Natural killer cell treated with Interleukin-12 subunit alpha and Interleukin-12 subunit beta and Interleukin-15 and Interleukin-18, amount 100 ng/mL, for 72 hours (primary cell): ENCODE measurements at regions not wholly inside any gene's neighbourhood (a gene's known extent, or its start where the extent isn't known, plus 50 kb on each side); places are given as distances from the start of the nearest gene placed in this dataset.
"Not testable (repeated sequence)": the region's sequence is repeated elsewhere in the genome, so short reads cannot be mapped to it uniquely, and the experiment has no call there.

Experiments
- ATAC-seq, 2 donors: fragments of 150-1000 bp; cut with Tn5 transposase in 1 of 2; sonication (Bioruptor Pico), chemical (Tn5 transposase) in 1 of 2; 2 replicates each; pipeline ENCODE4 v1.10.0; 2021
- DNase-seq: peaks from one replicate; pipeline ENCODE4 v3.0.0; 2022; ENCODE audit warnings: low spot score
- H3K27ac Mint-ChIP-seq, 2 donors: 1 replicate in 1 of 2; 2 replicates in 1 of 2; pipeline ENCODE4 v1.8.0; 2022; ENCODE audit warnings: mixed read lengths in 2 of 2, mild to moderate bottlenecking in 1 of 2, moderate library complexity in 1 of 2
- H3K27me3 Mint-ChIP-seq, 2 donors: 1 replicate in 1 of 2; 2 replicates in 1 of 2; pipeline ENCODE4 v1.8.0; 2022; ENCODE audit warnings: mixed read lengths in 2 of 2
- H3K36me3 Mint-ChIP-seq: one replicate; pipeline ENCODE4 v1.8.0; 2022; ENCODE audit warnings: mixed read lengths
- H3K4me1 Mint-ChIP-seq, 2 donors: 1 replicate in 1 of 2; 2 replicates in 1 of 2; pipeline ENCODE4 v1.8.0; 2022; ENCODE audit warnings: low read depth in 2 of 2, mixed read lengths in 2 of 2, mild to moderate bottlenecking in 1 of 2
- H3K4me3 Mint-ChIP-seq: one replicate; pipeline ENCODE4 v1.8.0; 2022; ENCODE audit warnings: mixed read lengths
- H3K9me3 Mint-ChIP-seq: 2 replicates; pipeline ENCODE4 v1.8.0; 2022; ENCODE audit warnings: mixed read lengths

DNA sequence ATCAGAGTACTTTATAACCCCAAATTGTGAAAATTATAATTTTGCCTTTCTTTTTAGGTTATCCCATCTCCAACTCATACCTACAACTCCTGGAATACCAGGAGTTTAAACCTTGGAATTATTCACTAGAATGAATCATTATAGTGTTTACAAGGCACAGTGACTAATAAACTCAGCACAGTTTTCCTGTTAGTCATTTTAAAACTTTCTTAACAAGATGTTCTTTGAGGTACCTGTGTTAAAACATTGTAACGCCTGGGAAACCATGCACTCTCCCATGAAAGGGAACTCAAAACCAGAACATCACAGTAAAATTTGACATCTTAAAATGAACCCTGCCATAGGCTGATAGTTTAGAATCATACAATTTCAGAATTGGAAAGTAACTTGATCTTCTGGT lies 132.4 kb upstream of the OSTN start:
- peaks cover 6% of the 10 kb centered on the region for H3K9me3 Mint-ChIP-seq
- no peaks in the 10 kb centered on the region for H3K4me1 Mint-ChIP-seq
- ATAC-seq (no peak), DNase-seq (no peak)
- H3K27ac Mint-ChIP-seq, result no peak overlapping the region
- H3K36me3 Mint-ChIP-seq, result no peaks in the 10 kb centered on the region
- no peaks in the 10 kb centered on the region for H3K27me3 Mint-ChIP-seq
- no peak overlapping the region for H3K4me3 Mint-ChIP-seq

DNA sequence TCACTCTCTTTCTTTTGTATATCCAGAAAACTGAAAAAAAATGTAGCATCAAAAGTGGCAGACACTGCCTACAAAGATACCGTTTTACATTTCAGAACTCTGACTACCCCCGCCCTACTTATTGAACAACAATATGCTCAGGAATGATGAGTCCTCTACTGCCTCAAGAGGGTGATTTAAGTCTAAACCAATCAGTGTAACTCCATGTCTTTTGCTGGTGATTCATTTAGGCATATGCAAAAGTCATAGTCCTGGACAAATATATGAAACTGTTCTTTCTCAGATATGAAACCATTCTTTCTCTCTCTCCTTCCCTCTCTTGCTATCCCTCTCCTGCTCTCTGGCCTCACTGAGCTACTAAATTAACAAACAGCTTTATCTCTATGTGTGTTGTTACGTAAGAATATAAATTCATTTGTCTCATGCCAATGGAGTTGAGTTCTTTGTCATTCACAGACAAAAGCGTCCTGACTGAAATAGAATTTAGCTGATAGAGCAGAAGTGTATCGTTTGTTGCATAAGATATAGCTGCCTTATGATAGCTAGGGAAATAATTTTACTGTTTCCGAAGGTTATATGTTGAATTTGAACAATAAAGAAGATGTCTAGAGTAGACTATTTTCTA lies 133.7 kb upstream of the OSTN start:
- Mint-ChIP-seq H3K4me1 (no peaks in the 10 kb centered on the region), H3K36me3 (no peaks in the 10 kb centered on the region), H3K27ac (no peak overlapping the region), H3K9me3 (peaks cover 4% of the 10 kb centered on the region), H3K27me3 (no peaks in the 10 kb centered on the region), H3K4me3 (no peak overlapping the region)
- DNase-seq, result no peak
- ATAC-seq, result no peak

DNA sequence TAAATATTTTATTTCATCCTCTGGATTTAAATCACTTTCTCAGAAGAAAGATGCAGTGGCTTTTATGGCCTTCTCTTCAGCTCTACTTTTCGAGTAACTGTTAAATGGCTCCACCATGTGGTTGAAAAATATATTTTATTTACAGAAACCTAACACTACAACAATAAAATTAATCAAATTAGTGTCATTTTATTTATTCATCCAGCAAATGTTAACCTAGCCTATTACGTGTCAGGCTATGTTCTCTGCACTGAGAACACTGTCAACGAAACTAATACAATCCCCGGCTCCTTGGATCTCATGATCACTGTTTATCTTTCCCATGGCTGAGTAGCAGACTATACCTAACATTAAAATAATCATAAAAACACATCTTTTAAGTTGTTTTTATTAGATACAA lies 148.0 kb upstream of the OSTN start:
- no peaks in the 10 kb centered on the region for H3K4me1 Mint-ChIP-seq
- ATAC-seq, result no peak
- H3K4me3 Mint-ChIP-seq, result no peak overlapping the region
- H3K36me3 Mint-ChIP-seq, result no peaks in the 10 kb centered on the region
- H3K27me3 Mint-ChIP-seq, result no peaks in the 10 kb centered on the region
- DNase-seq, result no peak
- no peak overlapping the region for H3K27ac Mint-ChIP-seq
- H3K9me3 Mint-ChIP-seq, result no peaks in the 10 kb centered on the region

DNA sequence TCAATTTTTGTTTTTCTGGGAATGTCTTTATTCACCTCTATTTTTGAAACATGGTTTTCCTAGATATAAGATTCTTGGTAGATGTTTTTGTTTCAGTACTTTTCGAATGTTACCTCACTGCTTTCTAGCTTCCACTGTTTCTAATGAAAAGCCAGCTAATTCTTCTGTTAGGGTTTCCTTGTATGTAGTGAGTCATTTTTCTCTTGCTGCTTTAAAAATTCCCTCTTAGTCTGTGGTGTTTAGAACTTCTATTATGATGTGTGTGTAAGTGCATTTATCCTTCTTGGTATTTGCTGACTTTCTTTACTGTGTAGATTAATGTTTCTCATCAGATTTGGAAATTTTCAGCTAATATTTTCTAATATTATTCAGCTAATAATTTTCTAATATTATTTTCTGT lies 151.1 kb upstream of the OSTN start:
- Mint-ChIP-seq H3K36me3 (no peaks in the 10 kb centered on the region), H3K27me3 (no peaks in the 10 kb centered on the region), H3K27ac (no peak overlapping the region)

DNA sequence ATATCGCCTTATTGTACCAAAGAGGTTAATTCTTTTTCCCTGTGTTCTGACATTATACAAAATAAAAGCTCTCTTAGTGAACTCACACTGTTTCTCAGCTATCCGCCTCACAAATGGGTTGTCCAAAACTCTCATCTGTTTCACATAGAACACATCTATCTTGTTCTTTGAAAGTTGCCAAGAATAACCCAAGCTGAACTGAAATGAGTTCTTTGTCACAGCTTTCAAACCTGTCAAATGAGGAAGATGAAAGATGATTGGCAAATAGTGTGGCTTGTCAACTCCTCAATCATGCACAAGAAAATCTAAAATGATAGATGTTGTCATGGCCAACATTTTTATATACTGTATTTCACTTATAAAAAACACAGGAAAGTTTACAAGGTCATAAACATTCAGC lies 168.1 kb upstream of the OSTN start:
- Mint-ChIP-seq H3K4me3 (no peak overlapping the region), H3K36me3 (no peaks in the 10 kb centered on the region), H3K9me3 (peaks cover 4% of the 10 kb centered on the region), H3K27ac (no peak overlapping the region), H3K4me1 (no peaks in the 10 kb centered on the region), H3K27me3 (no peaks in the 10 kb centered on the region)
- no peak for DNase-seq
- ATAC-seq, result no peak

More for the DNA sequence above, 151.1 kb upstream of the OSTN start:
- Mint-ChIP-seq H3K9me3 (no peaks in the 10 kb centered on the region), H3K4me3 (no peak overlapping the region), H3K4me1 (no peaks in the 10 kb centered on the region)
- ATAC-seq (no peak), DNase-seq (no peak)

DNA sequence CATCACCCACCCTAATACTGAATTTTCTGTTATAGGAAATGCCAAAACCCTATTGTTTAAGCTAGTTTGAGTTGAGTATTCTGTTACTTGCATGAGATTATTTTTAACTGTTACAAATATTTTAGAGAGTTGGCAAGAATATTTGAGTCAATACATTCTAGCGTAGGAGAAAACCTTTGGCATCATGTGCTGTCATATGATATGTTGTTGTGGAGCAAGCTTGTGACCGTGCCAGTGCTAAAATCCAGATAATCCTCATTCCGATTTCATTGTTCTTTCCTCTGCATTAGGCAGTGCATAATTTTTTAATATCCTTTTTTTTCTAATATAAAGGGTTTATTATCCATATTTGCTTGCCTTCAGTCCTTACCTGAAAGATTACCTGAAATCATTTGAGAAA lies 168.0 kb upstream of the GMNC start:
- Mint-ChIP-seq H3K27me3 (no peaks in the 10 kb centered on the region), H3K4me3 (no peak overlapping the region), H3K27ac (no peak overlapping the region), H3K4me1 (no peaks in the 10 kb centered on the region), H3K9me3 (peaks cover 4% of the 10 kb centered on the region), H3K36me3 (no peaks in the 10 kb centered on the region)
- ATAC-seq (no peak), DNase-seq (no peak)

DNA sequence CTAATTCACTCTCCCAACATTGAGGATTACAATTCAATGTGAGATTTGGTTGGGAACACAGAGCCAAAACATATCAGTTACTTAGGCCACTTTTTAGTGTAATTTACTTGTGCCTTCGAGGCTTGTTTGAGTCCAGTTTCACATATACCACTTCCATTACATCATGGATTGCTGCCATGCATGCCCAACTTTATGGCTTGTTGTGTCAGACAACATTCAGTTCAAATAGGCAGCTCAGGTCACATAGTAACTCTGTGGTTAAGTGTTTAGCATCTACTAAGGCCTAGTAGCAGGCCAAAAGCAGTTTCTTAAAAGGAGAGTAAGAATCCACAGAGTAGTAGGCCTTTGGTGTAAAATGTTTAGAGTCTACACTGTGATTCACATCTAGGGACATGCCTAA lies 164.3 kb upstream of the GMNC start:
- Mint-ChIP-seq H3K4me1 (no peaks in the 10 kb centered on the region), H3K9me3 (no peaks in the 10 kb centered on the region), H3K4me3 (no peak overlapping the region), H3K36me3 (no peaks in the 10 kb centered on the region), H3K27ac (no peak overlapping the region), H3K27me3 (no peaks in the 10 kb centered on the region)
- ATAC-seq, result no peak
- no peak for DNase-seq

DNA sequence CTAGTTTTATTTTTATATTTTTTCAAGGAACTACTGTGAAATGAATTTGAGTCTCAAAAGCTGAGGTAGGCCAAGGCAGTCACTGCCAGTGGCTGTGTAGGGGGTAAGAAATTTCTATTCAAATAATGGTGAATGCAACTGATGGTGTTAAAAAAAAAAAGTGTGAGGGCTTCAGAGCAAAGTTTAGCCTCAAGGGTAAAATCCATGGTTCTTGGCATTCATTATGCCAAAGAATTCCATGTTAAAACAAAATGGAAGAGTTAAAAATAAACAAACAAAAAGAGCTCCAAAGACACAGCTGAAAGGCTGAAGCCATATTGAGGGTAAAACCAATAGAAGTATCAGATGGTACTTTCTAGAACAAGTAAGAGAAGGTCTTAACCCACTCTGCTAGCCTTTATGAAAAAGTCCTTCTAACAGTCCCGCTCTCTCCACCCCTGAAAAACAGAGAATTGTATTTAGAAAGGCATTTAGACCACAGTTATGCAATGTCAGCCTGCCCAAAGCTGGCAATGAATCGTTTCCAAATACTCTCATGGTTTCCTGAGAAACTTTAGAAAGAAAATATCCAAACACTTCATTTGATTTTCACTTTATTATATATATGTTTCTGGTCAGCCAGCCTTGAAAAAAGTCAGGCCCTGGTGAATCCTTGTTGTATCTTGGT lies 158.4 kb upstream of the GMNC start:
- Mint-ChIP-seq H3K4me3 (no peak overlapping the region), H3K36me3 (no peaks in the 10 kb centered on the region), H3K4me1 (no peaks in the 10 kb centered on the region), H3K27ac (no peak overlapping the region), H3K9me3 (peaks cover 5% of the 10 kb centered on the region), H3K27me3 (no peaks in the 10 kb centered on the region)
- DNase-seq (no peak), ATAC-seq (no peak)

DNA sequence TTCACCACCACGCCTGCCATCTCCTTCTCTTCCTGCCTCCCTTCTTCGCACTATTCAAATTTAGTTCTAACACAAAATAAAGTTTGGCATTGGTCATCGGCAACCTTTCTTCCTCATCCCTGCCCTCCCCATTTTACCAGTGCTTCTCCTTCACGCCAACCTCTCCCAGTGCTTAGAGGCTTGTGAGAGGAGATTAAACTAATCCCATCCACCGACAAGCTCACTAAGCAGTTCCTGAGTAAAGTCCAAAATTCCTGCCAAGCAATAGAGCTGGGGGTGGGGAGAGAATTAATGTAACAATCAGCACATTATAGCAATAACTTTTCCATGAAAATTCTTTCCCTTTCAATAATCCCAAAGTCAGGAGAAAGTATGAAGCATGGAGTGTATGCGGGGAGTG lies 157.4 kb upstream of the GMNC start:
- Mint-ChIP-seq H3K27me3 (no peaks in the 10 kb centered on the region), H3K27ac (no peak overlapping the region), H3K4me3 (no peak overlapping the region), H3K36me3 (no peaks in the 10 kb centered on the region), H3K4me1 (no peaks in the 10 kb centered on the region), H3K9me3 (peaks cover 5% of the 10 kb centered on the region)
- ATAC-seq (no peak), DNase-seq (no peak)

DNA sequence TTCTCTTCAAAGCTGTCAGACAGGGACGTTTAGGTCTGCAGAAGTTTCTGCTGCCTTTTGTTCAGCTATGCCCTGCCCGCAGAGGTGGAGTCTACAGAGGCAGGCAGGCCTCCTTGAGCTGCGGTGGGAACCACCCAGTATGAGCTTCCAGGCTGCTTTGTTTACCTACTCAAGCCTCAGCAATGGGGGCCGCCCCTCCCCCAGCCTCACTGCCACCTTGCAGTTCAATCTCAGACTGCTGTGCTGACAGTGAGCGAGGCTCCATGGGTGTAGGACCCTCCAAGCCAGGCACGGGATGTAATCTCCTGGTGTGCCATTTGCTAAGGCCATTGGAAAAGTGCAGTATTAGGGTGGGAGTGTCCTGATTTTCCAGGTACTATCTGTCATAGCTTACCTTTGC lies 153.5 kb upstream of the GMNC start:
- not testable (repeated sequence) for H3K27ac Mint-ChIP-seq, H3K36me3 Mint-ChIP-seq, ATAC-seq, H3K4me1 Mint-ChIP-seq, H3K4me3 Mint-ChIP-seq, DNase-seq, H3K27me3 Mint-ChIP-seq, H3K9me3 Mint-ChIP-seq

DNA sequence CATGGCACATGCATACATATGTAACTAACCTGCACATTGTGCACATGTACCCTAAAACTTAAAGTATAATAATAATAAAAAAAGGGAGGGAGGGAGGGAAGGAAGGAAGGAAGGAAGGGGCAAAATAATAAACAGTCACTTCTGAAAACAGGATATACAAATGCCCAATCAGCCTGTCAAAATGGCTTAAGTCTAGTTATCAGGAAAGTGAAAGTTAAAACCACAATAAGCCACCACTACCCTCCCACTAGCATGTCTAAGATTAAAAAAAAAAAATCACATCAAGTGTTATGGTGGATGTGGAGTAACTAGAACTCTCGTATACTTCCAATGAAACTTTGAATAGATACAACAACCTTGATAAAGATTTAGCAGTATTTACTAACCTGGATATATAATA lies 145.6 kb upstream of the GMNC start:
- DNase-seq (no peak), ATAC-seq (no peak)
- no peaks in the 10 kb centered on the region for H3K4me1 Mint-ChIP-seq
- H3K9me3 Mint-ChIP-seq, result peaks cover 12% of the 10 kb centered on the region
- H3K27me3 Mint-ChIP-seq, result no peaks in the 10 kb centered on the region
- peaks cover 3% of the 10 kb centered on the region for H3K36me3 Mint-ChIP-seq
- H3K27ac Mint-ChIP-seq, result no peak overlapping the region
- no peak overlapping the region for H3K4me3 Mint-ChIP-seq

DNA sequence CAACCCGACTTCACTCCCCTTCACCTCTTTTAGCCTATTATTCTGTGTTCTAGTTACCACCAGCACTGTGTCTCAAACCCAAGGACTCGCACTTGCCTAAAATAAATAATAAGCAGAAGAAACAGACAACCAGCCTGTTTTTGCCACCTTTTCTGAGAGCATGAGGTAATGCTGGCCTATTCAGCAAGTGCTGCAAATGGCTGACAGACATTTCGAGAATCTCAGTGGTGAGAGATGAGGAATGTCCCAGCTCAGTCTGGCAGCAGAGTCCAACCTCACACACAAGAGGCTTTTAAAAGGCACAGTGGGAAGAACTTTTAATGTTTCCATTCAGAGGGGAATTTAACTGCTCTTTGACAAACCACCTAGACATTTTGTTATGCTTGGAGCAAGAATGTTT lies 143.3 kb upstream of the GMNC start:
- Mint-ChIP-seq H3K27me3 (no peaks in the 10 kb centered on the region), H3K4me1 (no peaks in the 10 kb centered on the region), H3K4me3 (no peak overlapping the region), H3K27ac (no peak overlapping the region), H3K9me3 (peaks cover 8% of the 10 kb centered on the region), H3K36me3 (no peaks in the 10 kb centered on the region)
- DNase-seq (no peak), ATAC-seq (no peak)

DNA sequence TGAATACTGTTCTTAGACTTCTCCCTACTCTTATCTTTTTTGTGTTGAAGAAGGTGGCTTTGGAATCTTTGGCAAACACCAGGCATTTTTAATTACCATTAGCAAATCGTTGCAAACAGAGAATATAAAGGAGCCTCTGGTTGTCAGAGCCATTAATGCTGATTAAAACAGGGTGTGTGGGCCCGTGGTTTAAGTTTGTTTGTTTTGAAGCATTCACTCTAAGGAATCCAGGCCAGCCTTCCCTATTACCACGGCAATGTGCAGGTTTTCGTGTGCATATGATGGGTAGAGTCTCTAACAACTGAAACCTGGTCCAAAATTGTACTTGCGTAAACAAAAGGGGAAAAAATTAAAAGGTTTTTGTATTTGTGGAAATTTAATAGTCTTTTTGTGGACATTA lies 141.2 kb upstream of the GMNC start:
- H3K27me3 Mint-ChIP-seq, result no peaks in the 10 kb centered on the region
- ATAC-seq (no peak), DNase-seq (no peak)
- no peak overlapping the region for H3K27ac Mint-ChIP-seq
- no peak overlapping the region for H3K4me3 Mint-ChIP-seq
- H3K9me3 Mint-ChIP-seq, result peaks cover 11% of the 10 kb centered on the region
- H3K4me1 Mint-ChIP-seq, result no peaks in the 10 kb centered on the region
- no peaks in the 10 kb centered on the region for H3K36me3 Mint-ChIP-seq

DNA sequence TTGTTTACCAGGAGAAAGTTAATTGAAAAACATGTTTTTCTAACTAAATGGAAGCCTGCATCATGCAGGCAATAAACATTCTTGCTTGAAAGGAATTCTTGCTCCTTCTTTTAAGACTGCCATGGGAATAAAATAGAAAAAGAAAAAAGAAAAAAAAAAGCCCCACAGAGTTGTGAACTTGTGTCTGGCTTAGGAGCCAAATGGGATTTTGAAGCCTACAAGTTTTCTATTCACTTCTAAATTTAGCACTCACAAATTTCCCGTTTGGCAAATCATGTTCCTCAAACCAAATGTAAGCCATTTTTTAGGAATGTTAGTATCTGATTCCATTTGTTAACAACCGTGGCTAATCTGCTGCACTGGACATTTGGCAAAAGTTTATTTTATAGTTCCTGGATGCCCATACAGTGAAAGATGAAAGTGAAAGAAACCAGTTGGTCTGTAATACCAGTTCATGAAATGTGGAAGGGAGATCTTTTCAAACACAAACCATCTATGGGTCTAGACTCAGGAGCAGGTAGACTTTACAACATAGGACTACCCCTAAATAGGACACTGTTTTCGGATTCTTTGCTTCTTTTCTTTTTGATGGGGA lies 133.8 kb upstream of the GMNC start:
- H3K27ac Mint-ChIP-seq, result no peak overlapping the region
- H3K36me3 Mint-ChIP-seq, result no peaks in the 10 kb centered on the region
- no peaks in the 10 kb centered on the region for H3K27me3 Mint-ChIP-seq
- H3K4me1 Mint-ChIP-seq, result no peaks in the 10 kb centered on the region
- no peak overlapping the region for H3K4me3 Mint-ChIP-seq
- peaks cover 7% of the 10 kb centered on the region for H3K9me3 Mint-ChIP-seq
- DNase-seq (no peak), ATAC-seq (no peak)

DNA sequence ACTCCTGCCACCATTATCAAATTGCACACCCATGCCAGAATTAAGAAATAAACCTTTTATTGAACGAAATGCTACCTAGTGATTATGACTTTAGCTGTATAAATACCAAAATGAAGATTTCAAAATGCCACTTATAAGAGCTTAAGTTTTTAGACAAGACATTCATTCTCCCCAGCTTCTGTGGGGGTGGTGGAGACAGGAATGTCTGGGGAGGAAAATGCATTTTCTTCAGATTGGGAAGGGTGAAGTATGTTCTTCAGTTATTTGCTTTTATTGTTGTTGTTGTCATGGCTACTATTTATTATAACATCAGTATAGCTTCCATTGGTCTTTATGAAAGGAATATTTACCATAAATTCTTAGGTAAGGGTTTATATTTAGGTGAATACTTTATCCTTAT lies 132.7 kb upstream of the GMNC start:
- Mint-ChIP-seq H3K36me3 (no peaks in the 10 kb centered on the region), H3K4me1 (no peaks in the 10 kb centered on the region), H3K4me3 (no peak overlapping the region), H3K9me3 (peaks cover 9% of the 10 kb centered on the region), H3K27ac (no peak overlapping the region), H3K27me3 (no peaks in the 10 kb centered on the region)
- DNase-seq (no peak), ATAC-seq (no peak)
